DOHH2 (cell line): ENCODE measurements at regions not wholly inside any gene's neighbourhood (a gene's known extent, or its start where the extent isn't known, plus 50 kb on each side); places are given as distances from the start of the nearest gene placed in this dataset.

Source experiments
- H3F3A ChIP-seq: fragments of 200-600 bp; sonication (generic), shearing (Covaris generic); 2 replicates; pipeline ENCODE4 v1.6.0; 2016; ENCODE audit warnings: antibody characterized with exemption, mild to moderate bottlenecking; ENCODE audit not compliant: control insufficient read depth, insufficient read depth
- H3K27ac ChIP-seq: fragments of 200-600 bp; sonication (generic); 2 replicates; pipeline ENCODE4 v1.5.1; 2014; ENCODE audit warnings: low read depth, mild to moderate bottlenecking, low read length, moderate library complexity
- H3K27me3 ChIP-seq: fragments of 200-600 bp; sonication (generic); 2 replicates; pipeline ENCODE4 v1.6.1; 2014; ENCODE audit warnings: mild to moderate bottlenecking, low read length, mixed read lengths; ENCODE audit not compliant: control insufficient read depth
- H3K36me3 ChIP-seq: fragments of 200-600 bp; sonication (generic); 2 replicates; pipeline ENCODE4 v1.6.1; 2014; ENCODE audit warnings: mild to moderate bottlenecking, low read length, moderate library complexity, mixed read lengths; ENCODE audit not compliant: control insufficient read depth
- H3K4me1 ChIP-seq: fragments of 200-600 bp; sonication (generic); 2 replicates; pipeline ENCODE4 v1.6.1; 2014; ENCODE audit warnings: mild to moderate bottlenecking, low read length, mixed read lengths; ENCODE audit not compliant: control insufficient read depth
- H3K4me2 ChIP-seq: fragments of 200-600 bp; sonication (generic); 2 replicates; pipeline ENCODE4 v1.6.0; 2014; ENCODE audit warnings: mild to moderate bottlenecking, low read length, moderate library complexity
- H3K4me3 ChIP-seq: fragments of 200-600 bp; sonication (generic); 2 replicates; pipeline ENCODE4 v1.5.1; 2014; ENCODE audit warnings: mild to moderate bottlenecking, low read length, mixed read lengths
- H3K79me2 ChIP-seq: fragments of 200-600 bp; sonication (generic); 2 replicates; pipeline ENCODE4 v1.6.1; 2014; ENCODE audit warnings: mild to moderate bottlenecking, low read length, mixed read lengths; ENCODE audit not compliant: control insufficient read depth
- H3K9me2 ChIP-seq: fragments of 200-600 bp; sonication (generic); replicated peaks from 2 replicates; pipeline ENCODE4 v1.6.1; 2014; ENCODE audit warnings: mild to moderate bottlenecking, low read length, mixed read lengths; ENCODE audit not compliant: control insufficient read depth
- H3K9me3 ChIP-seq: fragments of 200-600 bp; sonication (generic); 2 replicates; pipeline ENCODE4 v1.6.1; 2014; ENCODE audit warnings: antibody characterized with exemption, low read length, mixed read lengths; ENCODE audit not compliant: control insufficient read depth, insufficient read depth
- H4K20me1 ChIP-seq: fragments of 200-600 bp; sonication (generic); 2 replicates; pipeline ENCODE4 v1.6.0; 2014; ENCODE audit warnings: low read depth, mild to moderate bottlenecking, antibody characterized with exemption, low read length, moderate library complexity; ENCODE audit not compliant: control insufficient read depth, insufficient read depth
- CTCF ChIP-seq: fragments of 200-600 bp; sonication (generic); IDR thresholded peaks from one replicate; pipeline ENCODE4 v1.5.1; 2014; ENCODE audit warnings: antibody characterized with exemption, mild to moderate bottlenecking, low read depth, low read length; ENCODE audit not compliant: poor library complexity, severe bottlenecking
- EZH2phosphoT487 ChIP-seq: fragments of 200-600 bp; sonication (generic); IDR thresholded peaks from 2 replicates; pipeline ENCODE4 v1.6.1; 2017; ENCODE audit warnings: borderline replicate concordance, mild to moderate bottlenecking, antibody characterized with exemption, low read length, moderate library complexity, mixed read lengths

- Histone ChIP-seq H4K20me1 (no peaks in the 10 kb centered on the region), H3K4me3 (no peak overlapping the region), H3K27ac (no peak overlapping the region), H3K27me3 (no peaks in the 10 kb centered on the region), H3K4me2 (no peak overlapping the region), H3K4me1 (no peaks in the 10 kb centered on the region), H3K36me3 (no peaks in the 10 kb centered on the region), H3K9me2 (no peaks in the 10 kb centered on the region), H3F3A (no peaks in the 10 kb centered on the region), H3K9me3 (no peaks in the 10 kb centered on the region), H3K79me2 (no peaks in the 10 kb centered on the region)
- TF ChIP-seq EZH2phosphoT487 (no peak), CTCF (no peak)
These were observed 173.3 kb downstream of the PMP22 start for GRCh38 chr17:15091825-15092224.

- H3F3A ChIP-seq, result no peaks in the 10 kb centered on the region
- H3K4me2 ChIP-seq, result no peak overlapping the region
- no peaks in the 10 kb centered on the region for H3K9me2 ChIP-seq
- no peak overlapping the region for H3K4me3 ChIP-seq
- H3K27me3 ChIP-seq, result no peaks in the 10 kb centered on the region
- H3K4me1 ChIP-seq, result no peaks in the 10 kb centered on the region
- H3K36me3 ChIP-seq, result no peaks in the 10 kb centered on the region
- no peaks in the 10 kb centered on the region for H4K20me1 ChIP-seq
- no peak overlapping the region for H3K27ac ChIP-seq
- H3K9me3 ChIP-seq, result no peaks in the 10 kb centered on the region
- no peaks in the 10 kb centered on the region for H3K79me2 ChIP-seq
- TF ChIP-seq CTCF (no peak), EZH2phosphoT487 (no peak)
These were observed 174.6 kb downstream of the PMP22 start for GRCh38 chr17:15090533-15090932.

- H4K20me1 ChIP-seq, result no peaks in the 10 kb centered on the region
- no peaks in the 10 kb centered on the region for H3F3A ChIP-seq
- TF ChIP-seq EZH2phosphoT487, result no peak
- TF ChIP-seq CTCF, result no peak
- no peaks in the 10 kb centered on the region for H3K9me2 ChIP-seq
- H3K9me3 ChIP-seq, result no peaks in the 10 kb centered on the region
- no peak overlapping the region for H3K4me2 ChIP-seq
- H3K4me3 ChIP-seq, result no peak overlapping the region
- no peak overlapping the region for H3K27ac ChIP-seq
- no peaks in the 10 kb centered on the region for H3K79me2 ChIP-seq
- no peaks in the 10 kb centered on the region for H3K36me3 ChIP-seq
- H3K27me3 ChIP-seq, result no peaks in the 10 kb centered on the region
- no peaks in the 10 kb centered on the region for H3K4me1 ChIP-seq
These were observed 177.2 kb downstream of the PMP22 start for GRCh38 chr17:15087946-15088345.
